ENCODE measurements at regions not wholly inside any gene's neighbourhood (a gene's known extent, or its start where the extent isn't known, plus 50 kb on each side); places are given as distances from the start of the nearest gene placed in this dataset.

- CTCF ChIA-PET = no interaction called here
- Mint-ChIP-seq H3K36me3 (no peaks in the 10 kb centered on the region), H3K9me3 (peaks cover 15% of the 10 kb centered on the region)
Measured at GRCh38 chr3:176442326-176442725, 755.0 kb downstream of the TBL1XR1 start.

More at GRCh38 chr3:176442326-176442725, 755.0 kb downstream of the TBL1XR1 start:
- POLR2A ChIA-PET = no interaction called here
- H3K4me1 Mint-ChIP-seq = no peaks in the 10 kb centered on the region
- H3K4me3 Mint-ChIP-seq = no peak overlapping the region
- TF ChIP-seq ZNF532 (CRISPR knock-in tag; IDR thresholded peaks at IDR 0.05; ENCODE audit: borderline replicate concordance) (no peak), FOXP4 (CRISPR knock-in tag; IDR thresholded peaks at IDR 0.05) (no peak), GTF2I (CRISPR knock-in tag; conservative IDR thresholded peaks at IDR 0.05) (no peak), ZNF416 (CRISPR knock-in tag; IDR thresholded peaks at IDR 0.05) (no peak), ATF3 (CRISPR knock-in tag; conservative IDR thresholded peaks at IDR 0.05) (no peak), CDX4 (CRISPR knock-in tag; IDR thresholded peaks at IDR 0.05; ENCODE audit: borderline replicate concordance) (no peak), ERG (CRISPR knock-in tag; IDR thresholded peaks at IDR 0.05) (no peak), GABPB1 (CRISPR knock-in tag; IDR thresholded peaks at IDR 0.05) (no peak), TP53 (CRISPR knock-in tag; IDR thresholded peaks at IDR 0.05) (no peak), MLX (CRISPR knock-in tag; IDR thresholded peaks at IDR 0.05) (no peak), ATF2 (CRISPR knock-in tag; IDR thresholded peaks at IDR 0.05; ENCODE audit: borderline replicate concordance, low read depth) (no peak)
- no peaks in the 10 kb centered on the region for H3K27me3 Mint-ChIP-seq (ENCODE audit: low read depth)
- H3K27ac Mint-ChIP-seq = no peak overlapping the region
- ATAC-seq (no peak), DNase-seq (ENCODE audit: low spot score) (no peak)

All from WTC11 (cell line).